ENCODE measurements at regions not wholly inside any gene's neighbourhood (a gene's known extent, or its start where the extent isn't known, plus 50 kb on each side); places are given as distances from the start of the nearest gene placed in this dataset.

DNA sequence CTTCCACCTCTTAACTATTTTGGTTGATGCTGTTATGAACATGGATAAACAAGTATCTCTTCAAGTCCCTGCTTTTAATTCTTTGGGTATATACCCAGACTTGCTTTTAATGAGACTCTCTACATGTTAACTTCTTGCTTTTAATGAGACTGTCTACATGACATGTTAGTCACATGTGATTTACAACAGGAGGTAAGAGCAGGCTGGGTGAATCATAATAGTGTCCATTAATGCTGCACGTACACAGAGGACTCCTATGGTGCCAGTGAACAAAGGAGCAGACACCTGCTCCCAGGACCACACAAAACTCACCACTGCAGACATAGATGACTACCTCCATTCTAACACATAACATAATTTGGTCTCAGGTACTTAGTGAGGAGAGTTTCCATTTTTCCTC is 273.4 kb upstream of the NSMCE3 start:
- H3K79me2 ChIP-seq (ENCODE audit: insufficient read depth, low read length): no peaks in the 10 kb centered on the region

DNA sequence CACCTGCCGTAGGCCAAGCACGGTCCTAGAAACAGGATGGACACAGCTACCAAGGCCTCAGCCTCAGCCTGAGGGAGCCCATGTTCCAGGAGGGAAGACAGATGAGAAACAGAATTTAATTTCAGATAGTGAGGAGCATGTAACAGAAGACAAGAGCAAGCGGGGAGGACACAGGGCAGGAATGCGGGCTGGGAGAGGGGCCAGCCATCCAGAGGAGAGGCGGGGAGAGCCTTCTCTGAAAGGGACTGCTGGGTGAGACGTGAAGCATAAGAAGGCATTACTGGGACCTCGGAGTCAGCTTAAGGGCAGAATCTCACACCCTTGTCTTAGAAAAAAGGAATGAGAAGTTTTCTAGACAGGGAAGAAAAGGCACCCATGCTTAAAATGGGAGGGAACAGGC is 271.7 kb upstream of the NSMCE3 start:
- H3K79me2 ChIP-seq (ENCODE audit: insufficient read depth, low read length): no peaks in the 10 kb centered on the region
- no peaks in the 10 kb centered on the region for H3K27me3 ChIP-seq (ENCODE audit: insufficient read depth, low read length)
- no peak overlapping the region for H2AFZ ChIP-seq (ENCODE audit: low read length)
- H3K4me1 ChIP-seq (ENCODE audit: insufficient read depth, low read length, severe bottlenecking): no peaks in the 10 kb centered on the region
- H3K4me2 ChIP-seq (ENCODE audit: low read length): no peak overlapping the region
- no peak overlapping the region for H3K9ac ChIP-seq (ENCODE audit: low read length)
- H3K36me3 ChIP-seq (ENCODE audit: insufficient read depth, low read length): no peaks in the 10 kb centered on the region
- no peaks in the 10 kb centered on the region for H3F3A ChIP-seq (ENCODE audit: insufficient read depth, low read length)
- H4K20me1 ChIP-seq (ENCODE audit: insufficient read depth, low read length): no peaks in the 10 kb centered on the region
- no peak overlapping the region for H3K27ac ChIP-seq (ENCODE audit: low read depth, low read length, poor library complexity, severe bottlenecking)
- no peak for TF ChIP-seq EZH2 (IDR thresholded peaks at IDR 0.05; ENCODE audit: borderline replicate concordance, low read length)
- TF ChIP-seq CTCF (IDR thresholded peaks at IDR 0.05; ENCODE audit: low read length): no peak
- H3K4me3 ChIP-seq (ENCODE audit: low read depth, low read length, poor library complexity, severe bottlenecking): no peak overlapping the region
- H3K9me3 ChIP-seq (ENCODE audit: low read length): no peaks in the 10 kb centered on the region
- no peaks in the 10 kb centered on the region for H3K9me2 ChIP-seq (ENCODE audit: low read depth, low read length)

More for the DNA sequence above, 273.4 kb upstream of the NSMCE3 start:
- no peak overlapping the region for H3K4me2 ChIP-seq (ENCODE audit: low read length)
- no peak overlapping the region for H3K9ac ChIP-seq (ENCODE audit: low read length)
- no peaks in the 10 kb centered on the region for H3K27me3 ChIP-seq (ENCODE audit: insufficient read depth, low read length)
- no peaks in the 10 kb centered on the region for H3K36me3 ChIP-seq (ENCODE audit: insufficient read depth, low read length)
- H3K4me1 ChIP-seq (ENCODE audit: insufficient read depth, low read length, severe bottlenecking): no peaks in the 10 kb centered on the region
- TF ChIP-seq CTCF (IDR thresholded peaks at IDR 0.05; ENCODE audit: low read length): no peak
- no peak for TF ChIP-seq EZH2 (IDR thresholded peaks at IDR 0.05; ENCODE audit: borderline replicate concordance, low read length)
- H2AFZ ChIP-seq (ENCODE audit: low read length): no peak overlapping the region
- no peak overlapping the region for H3K27ac ChIP-seq (ENCODE audit: low read depth, low read length, poor library complexity, severe bottlenecking)
- H3F3A ChIP-seq (ENCODE audit: insufficient read depth, low read length): no peaks in the 10 kb centered on the region
- no peaks in the 10 kb centered on the region for H4K20me1 ChIP-seq (ENCODE audit: insufficient read depth, low read length)
- no peaks in the 10 kb centered on the region for H3K9me3 ChIP-seq (ENCODE audit: low read length)
- H3K4me3 ChIP-seq (ENCODE audit: low read depth, low read length, poor library complexity, severe bottlenecking): no peak overlapping the region
- H3K9me2 ChIP-seq (ENCODE audit: low read depth, low read length): no peaks in the 10 kb centered on the region

DNA sequence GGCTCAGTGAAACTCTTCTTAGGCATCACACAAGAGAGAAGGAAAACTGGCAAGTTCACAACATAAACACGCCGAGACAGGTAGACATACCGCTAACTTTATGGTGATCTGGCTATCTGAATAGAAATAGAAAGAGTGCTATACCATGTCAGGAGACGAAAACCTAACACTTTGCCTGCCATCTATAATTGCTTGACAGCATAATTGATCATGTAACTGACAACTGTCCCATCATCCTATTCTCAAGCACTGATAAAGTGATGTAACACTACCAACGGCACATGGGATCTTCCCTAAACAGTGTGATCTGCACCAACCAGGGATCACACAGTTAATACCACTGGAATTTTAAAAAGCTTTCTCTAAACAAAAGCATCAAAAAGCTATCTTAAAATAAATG is 270.9 kb upstream of the NSMCE3 start:
- no peaks in the 10 kb centered on the region for H3K9me2 ChIP-seq (ENCODE audit: low read depth, low read length)
- H3K27me3 ChIP-seq (ENCODE audit: insufficient read depth, low read length): no peaks in the 10 kb centered on the region
- TF ChIP-seq EZH2 (IDR thresholded peaks at IDR 0.05; ENCODE audit: borderline replicate concordance, low read length): no peak
- TF ChIP-seq CTCF (IDR thresholded peaks at IDR 0.05; ENCODE audit: low read length): no peak
- no peak overlapping the region for H3K27ac ChIP-seq (ENCODE audit: low read depth, low read length, poor library complexity, severe bottlenecking)
- H3K4me2 ChIP-seq (ENCODE audit: low read length): no peak overlapping the region
- H3K4me3 ChIP-seq (ENCODE audit: low read depth, low read length, poor library complexity, severe bottlenecking): no peak overlapping the region
- H2AFZ ChIP-seq (ENCODE audit: low read length): no peak overlapping the region
- H4K20me1 ChIP-seq (ENCODE audit: insufficient read depth, low read length): no peaks in the 10 kb centered on the region
- no peaks in the 10 kb centered on the region for H3K4me1 ChIP-seq (ENCODE audit: insufficient read depth, low read length, severe bottlenecking)
- H3K36me3 ChIP-seq (ENCODE audit: insufficient read depth, low read length): no peaks in the 10 kb centered on the region
- H3K79me2 ChIP-seq (ENCODE audit: insufficient read depth, low read length): no peaks in the 10 kb centered on the region
- no peaks in the 10 kb centered on the region for H3F3A ChIP-seq (ENCODE audit: insufficient read depth, low read length)
- no peaks in the 10 kb centered on the region for H3K9me3 ChIP-seq (ENCODE audit: low read length)
- no peak overlapping the region for H3K9ac ChIP-seq (ENCODE audit: low read length)
